ENCODE measurements at regions not wholly inside any gene's neighbourhood (a gene's known extent, or its start where the extent isn't known, plus 50 kb on each side); places are given as distances from the start of the nearest gene placed in this dataset.

- DNase-seq: no peak
Observed at GRCh38 chr9:16247188-16247875, 623.1 kb downstream of the BNC2 start.

GRCh38 chr9:16248822-16249221, 621.6 kb downstream of the BNC2 start:
- DNase-seq: no peak

- no peak for DNase-seq
Observed at GRCh38 chr9:16252616-16253015, 617.9 kb downstream of the BNC2 start.

GRCh38 chr9:16254674-16255073, 615.8 kb downstream of the BNC2 start:
- no peak for DNase-seq

GRCh38 chr9:16255217-16255616, 615.3 kb downstream of the BNC2 start:
- DNase-seq: no peak

GRCh38 chr9:16257604-16258003, 612.9 kb downstream of the BNC2 start:
- DNase-seq: no peak

- DNase-seq: no peak
Observed at GRCh38 chr9:16258191-16258590, 612.3 kb downstream of the BNC2 start.

GRCh38 chr9:16258708-16259107, 611.8 kb downstream of the BNC2 start:
- no peak for DNase-seq

- DNase-seq: peak; percentile 52
Observed at GRCh38 chr9:16262477-16263261, 607.8 kb downstream of the BNC2 start.

- no peak for DNase-seq
Observed at GRCh38 chr9:16265688-16266087, 604.8 kb downstream of the BNC2 start.

GRCh38 chr9:16266648-16267276, 603.7 kb downstream of the BNC2 start:
- no peak for DNase-seq

- DNase-seq: no peak
Observed at GRCh38 chr9:16267281-16268066, 603.0 kb downstream of the BNC2 start.

- DNase-seq: no peak
Observed at GRCh38 chr9:16268067-16268881, 602.2 kb downstream of the BNC2 start.

GRCh38 chr9:16271967-16272366, 598.5 kb downstream of the BNC2 start:
- DNase-seq: no peak

- no peak for DNase-seq
Observed at GRCh38 chr9:16272776-16273175, 597.7 kb downstream of the BNC2 start.

- peak; percentile 82 for DNase-seq
Observed at GRCh38 chr9:16275795-16276624, 594.5 kb downstream of the BNC2 start.

- DNase-seq: no peak
Observed at GRCh38 chr9:16276866-16277265, 593.6 kb downstream of the BNC2 start.

GRCh38 chr9:16277471-16277960, 593.0 kb downstream of the BNC2 start:
- no peak for DNase-seq

GRCh38 chr9:16278326-16278999, 592.0 kb downstream of the BNC2 start:
- DNase-seq: peak; percentile 65

GRCh38 chr9:16281707-16282106, 588.8 kb downstream of the BNC2 start:
- DNase-seq: peak; percentile 44

- peak; percentile 78 for DNase-seq
Observed at GRCh38 chr9:16282216-16282615, 588.3 kb downstream of the BNC2 start.

All from DMS79 treated with DMSO at 0.1 percent for 48 hours (cell line).